NCI-H82 (cell line): ENCODE measurements at regions not wholly inside any gene's neighbourhood (a gene's known extent, or its start where the extent isn't known, plus 50 kb on each side); places are given as distances from the start of the nearest gene placed in this dataset.
"Not testable (repeated sequence)": the region's sequence is repeated elsewhere in the genome, so short reads cannot be mapped to it uniquely, and the experiment has no call there.

Experiments
- DNase-seq: peaks from one replicate; lab custom pipeline; 2025; lab: John Stamatoyannopoulos, UW

- DNase-seq, result no peak
These were observed 108.0 kb upstream of the CACHD1 start for GRCh38 chr1:64361974-64362373.

DNA sequence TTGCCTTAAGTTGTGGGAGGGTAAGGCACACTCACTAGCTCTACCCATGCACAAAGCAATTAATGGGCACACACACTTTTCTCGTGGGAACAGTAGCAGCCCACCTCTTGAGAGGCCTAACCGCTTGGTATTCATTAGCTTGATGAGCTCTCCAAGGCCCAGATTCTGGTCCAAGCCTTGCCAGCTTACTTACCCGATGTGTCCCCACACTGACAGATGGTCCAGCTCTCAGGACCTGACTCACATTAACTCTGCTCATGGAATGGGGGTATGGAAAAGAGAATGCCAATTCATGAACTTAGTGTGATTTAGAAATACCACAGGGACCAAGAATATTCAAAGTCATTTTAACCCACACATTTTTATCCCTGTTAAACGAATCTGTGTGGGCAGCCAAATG, 106.8 kb upstream of the CACHD1 start:
- peak; percentile 83 for DNase-seq

GRCh38 chr1:64363616-64364015, 106.3 kb upstream of the CACHD1 start:
- DNase-seq, result no peak

DNA sequence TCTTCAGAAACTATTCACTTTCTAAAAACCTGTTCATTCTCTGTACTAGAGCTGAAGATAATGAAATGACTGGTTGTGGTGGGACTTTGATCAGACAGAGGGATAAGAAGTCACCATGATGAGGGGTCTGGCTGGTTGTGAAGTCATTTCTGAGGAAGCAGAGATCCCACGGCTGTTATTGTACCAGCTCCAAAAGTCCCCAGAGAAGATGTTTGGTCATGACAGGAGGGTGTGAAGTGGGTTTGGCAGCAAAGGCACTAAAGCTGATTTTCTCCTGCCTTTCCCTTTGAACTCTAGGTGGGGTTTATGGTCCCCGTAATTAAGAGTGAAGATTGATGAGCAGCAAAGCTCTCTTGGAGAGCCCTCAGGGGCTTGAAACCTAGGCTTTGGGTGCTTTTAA, 103.1 kb upstream of the CACHD1 start:
- no peak for DNase-seq

DNA sequence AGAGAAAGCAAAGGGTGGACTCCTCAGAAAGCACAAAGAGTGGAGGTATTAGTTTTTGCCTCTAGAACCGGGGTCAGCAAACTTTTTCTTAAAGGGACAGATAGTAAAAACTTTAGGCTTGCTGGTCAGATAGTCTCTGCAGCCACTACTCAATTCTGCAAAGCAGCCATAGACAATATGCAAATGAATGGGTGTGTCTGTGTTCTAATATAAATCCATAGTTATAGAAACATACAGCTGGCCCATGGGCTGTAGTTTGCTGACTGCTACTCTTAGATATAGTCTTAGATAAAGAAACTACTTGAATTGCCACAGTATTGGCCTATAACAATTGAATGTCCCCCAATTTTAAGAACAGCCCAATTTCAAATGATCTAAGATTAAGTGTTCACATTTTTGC, 101.6 kb upstream of the CACHD1 start:
- no peak for DNase-seq

GRCh38 chr1:64378826-64379225, 91.1 kb upstream of the CACHD1 start:
- peak; percentile 36 for DNase-seq

- no peak for DNase-seq
These were observed 82.3 kb upstream of the CACHD1 start for GRCh38 chr1:64387389-64388285.

DNA sequence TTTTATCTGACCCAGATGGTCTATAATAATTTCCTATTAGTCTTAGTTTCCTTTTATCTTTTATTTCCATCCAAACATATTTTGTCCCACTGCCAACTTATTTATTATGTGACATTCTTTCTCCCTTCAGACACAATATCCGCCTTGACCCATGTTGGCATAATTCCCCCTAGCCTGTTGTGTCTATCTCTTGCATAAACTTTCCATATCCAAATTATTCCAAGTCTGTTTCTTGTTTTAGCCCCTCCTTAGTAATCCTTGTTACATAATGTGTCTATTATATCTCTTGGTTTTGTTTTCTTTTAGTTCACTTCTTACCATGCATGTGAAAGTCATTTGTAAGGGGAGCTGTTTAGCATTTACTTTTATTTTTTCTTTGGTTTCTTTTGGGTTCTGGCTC, 81.6 kb upstream of the CACHD1 start:
- DNase-seq, result no peak

- peak; percentile 42 for DNase-seq
These were observed 77.8 kb upstream of the CACHD1 start for GRCh38 chr1:64392109-64392508.

- DNase-seq, result no peak
These were observed 76.1 kb upstream of the CACHD1 start for GRCh38 chr1:64393790-64394189.

DNA sequence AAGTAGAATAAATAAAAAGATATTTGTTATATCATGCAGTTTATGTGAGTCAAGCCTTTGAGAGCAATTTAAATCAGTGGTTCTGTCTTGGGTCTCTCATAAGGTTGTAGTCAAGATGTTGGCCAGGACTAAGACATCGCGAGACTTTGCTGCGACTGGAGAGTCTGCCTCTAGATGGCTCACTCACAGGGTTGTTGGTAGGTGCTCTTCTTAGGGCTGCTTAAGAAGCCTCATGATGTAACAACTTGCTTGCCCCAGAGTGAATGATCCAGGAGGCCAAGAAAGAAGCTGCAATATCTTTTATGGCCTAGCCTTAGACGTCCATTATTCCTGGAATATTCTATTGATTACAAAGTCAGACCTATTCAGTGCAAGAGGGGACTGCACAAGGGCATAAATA, 73.1 kb upstream of the CACHD1 start:
- DNase-seq, result peak; percentile 38

GRCh38 chr1:64397541-64397940, 72.4 kb upstream of the CACHD1 start:
- DNase-seq, result no peak

DNA sequence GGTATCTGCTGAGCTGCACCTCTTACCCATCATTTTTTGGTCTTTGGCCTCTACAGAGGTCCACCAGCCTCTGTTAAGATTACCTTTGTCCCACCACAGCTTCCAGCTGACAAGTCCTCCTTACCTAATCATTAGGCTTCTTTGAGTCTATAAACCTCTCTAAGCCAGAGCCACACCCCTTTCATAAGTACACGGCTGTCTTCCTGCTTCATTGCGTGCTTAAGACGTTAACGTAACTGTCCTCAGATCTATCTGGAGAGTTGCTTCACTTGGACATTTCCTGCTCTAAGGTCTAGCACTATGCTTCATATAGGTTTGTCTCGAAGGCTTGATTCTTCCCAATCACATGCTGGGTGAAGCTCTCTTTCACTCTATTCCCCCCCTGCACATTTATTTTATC, 71.0 kb upstream of the CACHD1 start:
- DNase-seq, result peak; percentile 75

DNA sequence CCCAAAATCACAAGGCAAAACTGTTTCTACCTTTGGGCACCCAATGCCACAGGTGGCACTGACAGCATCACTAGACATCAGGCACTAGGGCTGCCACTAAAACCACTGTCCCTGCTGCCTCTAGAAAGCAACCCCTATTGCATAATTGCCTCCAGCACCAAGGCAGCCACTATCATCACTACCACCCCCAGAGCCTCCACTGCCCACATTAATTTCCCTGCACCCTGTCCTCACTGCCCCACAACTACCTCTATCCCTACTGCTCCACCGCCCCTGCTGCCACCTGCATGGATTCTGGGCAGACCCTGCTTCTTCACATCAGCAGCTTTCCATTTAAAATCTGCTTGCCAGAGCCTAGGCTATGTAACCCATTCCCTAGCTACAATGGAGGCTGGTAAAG, 68.6 kb upstream of the CACHD1 start:
- DNase-seq, result no peak

DNA sequence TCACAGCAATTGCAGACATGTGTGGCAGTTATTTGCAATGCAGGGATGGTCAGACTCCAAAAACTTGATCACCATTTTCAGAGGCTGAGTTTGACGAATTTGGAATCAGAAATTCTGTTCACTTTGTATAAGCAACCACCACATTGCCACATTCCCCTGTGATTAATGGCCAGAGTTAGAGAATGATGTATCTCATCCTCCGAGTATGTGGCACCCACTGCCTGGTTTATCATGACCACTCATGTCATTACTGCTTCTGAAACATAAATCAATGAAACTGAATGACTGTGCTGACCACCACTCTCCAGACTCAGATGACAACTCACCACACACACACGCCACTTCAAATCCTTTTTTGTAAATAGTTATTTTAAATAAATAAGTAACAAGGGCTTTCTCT, 66.6 kb upstream of the CACHD1 start:
- no peak for DNase-seq

DNA sequence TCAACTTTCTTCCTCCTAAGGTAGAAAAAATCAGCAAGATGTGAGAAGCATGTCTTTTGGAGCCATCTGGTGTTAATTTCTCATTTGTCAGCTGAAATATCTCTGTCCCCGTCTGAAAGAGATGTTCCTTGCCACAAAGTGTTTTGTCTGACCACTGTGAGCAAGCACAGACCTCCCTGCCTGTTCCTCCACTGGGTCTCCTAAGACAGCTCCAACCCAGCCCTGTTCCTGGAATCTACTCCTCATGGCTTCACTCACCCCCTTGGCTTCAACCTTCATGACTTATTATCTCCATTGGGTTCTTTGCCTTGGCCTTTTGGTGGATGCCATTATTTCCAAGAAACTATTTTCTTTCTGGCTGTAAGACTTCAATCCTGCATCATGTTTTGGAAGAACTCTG, 65.7 kb upstream of the CACHD1 start:
- no peak for DNase-seq

DNA sequence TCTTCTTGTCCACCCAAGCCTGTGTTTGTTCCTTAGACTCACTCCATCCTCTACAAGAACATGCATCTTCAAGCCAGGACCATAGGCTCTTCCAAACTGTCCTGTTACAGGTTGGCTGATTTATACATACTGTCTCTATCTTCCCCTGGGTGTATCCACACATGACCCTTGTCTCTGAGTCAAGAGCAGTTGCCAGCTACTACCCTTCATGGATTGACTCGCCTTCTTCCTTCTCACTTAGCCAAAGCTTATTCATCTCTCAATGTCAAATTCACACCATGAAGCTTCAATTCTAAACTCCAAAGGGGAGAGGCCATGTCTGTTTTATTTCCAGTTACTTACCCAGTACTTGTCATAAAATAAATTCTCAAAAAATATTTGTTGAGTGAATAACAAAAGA, 64.1 kb upstream of the CACHD1 start:
- DNase-seq, result no peak

- DNase-seq, result no peak
These were observed 59.7 kb upstream of the CACHD1 start for GRCh38 chr1:64410217-64410616.

DNA sequence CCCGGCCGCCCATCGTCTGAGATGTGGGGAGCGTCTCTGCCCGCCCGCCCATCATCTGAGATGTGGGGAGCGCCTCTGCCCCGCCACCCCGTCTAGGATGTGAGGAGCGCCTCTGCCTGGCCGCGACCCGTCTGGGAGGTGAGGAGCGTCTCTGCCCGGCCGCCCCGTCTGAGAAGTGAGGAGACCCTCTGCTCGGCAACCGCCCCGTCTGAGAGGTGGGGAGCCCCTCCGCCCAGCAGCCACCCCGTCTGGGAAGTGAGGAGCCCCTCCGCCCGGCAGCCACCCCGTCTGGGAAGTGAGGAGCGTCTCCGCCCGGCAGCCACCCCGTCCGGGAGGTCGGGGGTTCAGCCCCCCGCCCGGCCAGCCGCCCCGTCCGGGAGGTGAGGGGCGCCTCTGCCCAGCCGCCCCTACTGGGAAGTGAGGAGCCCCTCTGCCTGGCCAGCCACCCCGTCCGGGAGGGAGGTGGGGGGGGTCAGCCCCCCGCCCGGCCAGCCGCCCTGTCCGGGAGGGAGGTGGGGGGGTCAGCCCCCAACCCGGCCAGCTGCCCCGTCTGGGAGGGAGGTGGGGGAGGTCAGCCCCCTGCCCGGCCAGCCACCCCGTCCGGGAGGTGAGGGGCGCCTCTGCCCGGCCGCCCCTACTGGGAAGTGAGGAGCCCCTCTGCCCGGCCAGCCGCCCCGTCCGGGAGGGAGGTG, 54.9 kb upstream of the CACHD1 start:
- DNase-seq, result not testable (repeated sequence)

DNA sequence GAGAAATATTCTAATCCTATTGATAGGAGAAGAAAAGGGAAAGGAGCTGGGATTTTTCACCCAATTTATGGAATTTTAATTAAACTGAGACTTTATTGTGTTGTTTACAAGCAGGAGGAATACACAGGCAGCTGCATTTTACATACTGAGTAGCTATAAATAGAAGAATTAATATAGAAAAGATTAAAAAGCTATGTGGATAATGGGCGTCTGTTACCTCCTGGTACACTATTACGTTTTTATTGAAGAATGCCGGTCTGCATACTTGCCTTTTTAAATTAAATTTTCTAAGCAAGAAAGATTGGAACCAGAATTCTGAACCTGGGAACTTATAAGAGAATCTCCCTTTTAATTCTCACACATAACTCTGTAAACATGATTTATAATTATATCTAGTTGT, 52.1 kb upstream of the CACHD1 start:
- DNase-seq, result no peak
